PC-9 (cell line): ENCODE measurements at regions not wholly inside any gene's neighbourhood (a gene's known extent, or its start where the extent isn't known, plus 50 kb on each side); places are given as distances from the start of the nearest gene placed in this dataset.

Experiments
- BruUV-seq: library from RNA; stranded (reverse); fragments of 400-500 nt; replicated peaks from 2 replicates; lab custom pipeline; 2021; lab: Mats Ljungman, UMichigan
- CTCF ChIA-PET: fragments of 300-600 bp; sonication (Branson Sonifier 250); formaldehyde crosslinking; loops from one replicate; lab custom pipeline; 2022; ENCODE audit warnings: antibody characterized with exemption; lab: Charles Lee
- POLR2A ChIA-PET: fragments of 300-600 bp; sonication (Branson Sonifier 250); formaldehyde crosslinking; loops from one replicate; lab custom pipeline; 2022; ENCODE audit warnings: antibody characterized with exemption; ENCODE audit not compliant: unreplicated experiment; lab: Charles Lee
- DNase-seq, 2 experiments: peaks; one replicate each; pipeline versions ENCODE4 v3.0.0 to v3.0.0-alpha.2; 2015 to 2022; ENCODE audit warnings: mixed read lengths in 1 of 2
- H2AFZ ChIP-seq: fragments of 200-600 bp; sonication (generic); 2 replicates; pipeline ENCODE4 v1.8.1; 2017; ENCODE audit warnings: antibody characterized with exemption
- H3F3A ChIP-seq: fragments of 200-600 bp; sonication (generic); 2 replicates; pipeline ENCODE4 v1.8.1; 2017; ENCODE audit warnings: antibody characterized with exemption, mild to moderate bottlenecking, low read depth; ENCODE audit not compliant: insufficient read depth
- H3K27ac ChIP-seq: fragments of 200-600 bp; sonication (generic); 2 replicates; pipeline ENCODE4 v1.6.1; 2016; ENCODE audit warnings: mixed run types
- H3K27me3 ChIP-seq: fragments of 200-600 bp; sonication (generic); 2 replicates; pipeline ENCODE4 v1.6.1; 2016; ENCODE audit warnings: low read depth, mixed run types; ENCODE audit not compliant: insufficient read depth
- H3K36me3 ChIP-seq: fragments of 200-600 bp; sonication (generic); 2 replicates; pipeline ENCODE4 v1.6.1; 2016; ENCODE audit warnings: low read depth, mixed run types
- H3K4me1 ChIP-seq: fragments of 200-600 bp; sonication (generic); replicated peaks from 2 replicates; pipeline ENCODE4 v1.6.1; 2016; ENCODE audit warnings: mixed run types; ENCODE audit not compliant: insufficient read depth
- H3K4me2 ChIP-seq: fragments of 200-600 bp; sonication (generic); 2 replicates; pipeline ENCODE4 v1.6.1; 2017; ENCODE audit warnings: mixed run types
- H3K4me3 ChIP-seq: fragments of 200-600 bp; sonication (generic); 2 replicates; pipeline ENCODE4 v1.6.1; 2016; ENCODE audit warnings: mixed run types
- H3K79me2 ChIP-seq: fragments of 200-600 bp; sonication (generic); 2 replicates; pipeline ENCODE4 v1.6.1; 2017; ENCODE audit warnings: low read depth, mixed run types
- H3K9me2 ChIP-seq: fragments of 200-600 bp; sonication (generic); 2 replicates; pipeline ENCODE4 v1.8.1; 2017; ENCODE audit warnings: mild to moderate bottlenecking; ENCODE audit not compliant: insufficient read depth
- H3K9me3 ChIP-seq: fragments of 200-600 bp; sonication (generic); 2 replicates; pipeline ENCODE4 v1.8.1; 2016; ENCODE audit warnings: low read depth; ENCODE audit not compliant: insufficient read depth
- H4K20me1 ChIP-seq: fragments of 200-600 bp; sonication (generic); 2 replicates; pipeline ENCODE4 v1.8.1; 2017; ENCODE audit not compliant: insufficient read depth
- CTCF ChIP-seq: fragments of 200-600 bp; sonication (generic); conservative IDR thresholded peaks from 2 replicates; pipeline ENCODE4 v1.6.1; 2017; ENCODE audit warnings: mixed run types, antibody characterized with exemption, mild to moderate bottlenecking, moderate library complexity
- EZH2 ChIP-seq: fragments of 200-600 bp; sonication (generic); IDR thresholded peaks from 2 replicates; pipeline ENCODE4 v1.8.0; 2017; ENCODE audit warnings: antibody characterized with exemption, low read depth
- intact Hi-C: fragments of 100-400 bp; cut with micrococcal nuclease; formaldehyde crosslinking; loops from one replicate; pipeline ENCODE4 v1.10.0; 2022; ENCODE audit not compliant: unreplicated experiment

GRCh38 chr2:23320058-23320457, 64.9 kb upstream of the KLHL29 start:
- H3K36me3 ChIP-seq = no peaks in the 10 kb centered on the region
- no peaks in the 10 kb centered on the region for H3K79me2 ChIP-seq
- H3K9me3 ChIP-seq = no peaks in the 10 kb centered on the region
- ChIA-PET CTCF (no interaction called here), POLR2A (no interaction called here)
- no peak overlapping the region for H2AFZ ChIP-seq
- no peaks in the 10 kb centered on the region for H3K9me2 ChIP-seq
- H3K4me2 ChIP-seq = no peak overlapping the region
- intact Hi-C loops = no loop called here
- TF ChIP-seq CTCF (no peak), EZH2 (no peak)
- no peaks in the 10 kb centered on the region for H3F3A ChIP-seq
- H3K27ac ChIP-seq = no peak overlapping the region
- H3K4me1 ChIP-seq = no peaks in the 10 kb centered on the region
- H4K20me1 ChIP-seq = no peaks in the 10 kb centered on the region
- H3K4me3 ChIP-seq = no peak overlapping the region
- H3K27me3 ChIP-seq = peaks cover 99% of the 10 kb centered on the region
- BruUV-seq = no TSS peak
- no peak for DNase-seq

DNA sequence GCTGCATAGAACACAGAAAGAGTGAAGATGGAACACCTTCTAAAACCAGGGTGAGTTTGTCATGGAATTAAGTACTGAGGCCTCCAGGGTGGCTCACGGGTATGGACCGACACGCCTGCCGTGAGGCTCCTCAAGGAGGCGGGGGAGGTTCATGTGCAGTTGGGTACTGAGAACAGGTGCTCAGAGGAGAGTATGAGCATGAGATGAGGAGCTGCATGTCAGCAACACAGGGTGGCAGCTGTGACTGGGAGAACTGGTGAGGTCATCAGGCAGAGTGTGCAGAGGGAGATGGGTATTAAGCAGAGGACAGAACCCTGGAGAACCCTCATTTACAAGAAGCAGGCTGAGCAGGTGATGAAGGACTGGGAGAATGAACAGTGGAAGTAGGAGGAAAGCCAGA, 63.2 kb upstream of the KLHL29 start:
- ChIA-PET CTCF (no interaction called here), POLR2A (no interaction called here)
- Histone ChIP-seq H3K9me2 (no peaks in the 10 kb centered on the region), H3K27me3 (peaks cover 98% of the 10 kb centered on the region), H3K36me3 (no peaks in the 10 kb centered on the region), H3F3A (no peaks in the 10 kb centered on the region), H3K79me2 (no peaks in the 10 kb centered on the region), H3K4me1 (no peaks in the 10 kb centered on the region), H4K20me1 (no peaks in the 10 kb centered on the region), H2AFZ (no peak overlapping the region), H3K27ac (no peak overlapping the region), H3K4me3 (no peak overlapping the region), H3K4me2 (no peak overlapping the region), H3K9me3 (no peaks in the 10 kb centered on the region)
- intact Hi-C loops = no loop called here
- DNase-seq = no peak
- no peak for TF ChIP-seq EZH2
- TF ChIP-seq CTCF = no peak
- no TSS peak for BruUV-seq

GRCh38 chr2:23322567-23323197, 62.3 kb upstream of the KLHL29 start:
- H4K20me1 ChIP-seq = no peaks in the 10 kb centered on the region
- ChIA-PET CTCF (no interaction called here), POLR2A (no interaction called here)
- peaks cover 96% of the 10 kb centered on the region for H3K27me3 ChIP-seq
- no peaks in the 10 kb centered on the region for H3F3A ChIP-seq
- H3K9me2 ChIP-seq = no peaks in the 10 kb centered on the region
- DNase-seq = no peak
- intact Hi-C loops = no loop called here
- H3K4me1 ChIP-seq = no peaks in the 10 kb centered on the region
- H3K36me3 ChIP-seq = no peaks in the 10 kb centered on the region
- H3K27ac ChIP-seq = no peak overlapping the region
- H3K4me2 ChIP-seq = no peak overlapping the region
- H3K4me3 ChIP-seq = no peak overlapping the region
- H3K79me2 ChIP-seq = no peaks in the 10 kb centered on the region
- H3K9me3 ChIP-seq = no peaks in the 10 kb centered on the region
- TF ChIP-seq CTCF (no peak), EZH2 (no peak)
- H2AFZ ChIP-seq = no peak overlapping the region
- no TSS peak for BruUV-seq
